ENCODE measurements at regions not wholly inside any gene's neighbourhood (a gene's known extent, or its start where the extent isn't known, plus 50 kb on each side); places are given as distances from the start of the nearest gene placed in this dataset.

- DNase-seq, result no peak
Measured at GRCh38 chr3:68033867-68034266, 379.5 kb upstream of the SUCLG2 start.

GRCh38 chr3:68032209-68032608 lies 377.8 kb upstream of the SUCLG2 start:
- no peak for DNase-seq

- no peak for DNase-seq
Measured at GRCh38 chr3:68025189-68025588, 370.8 kb upstream of the SUCLG2 start.

- DNase-seq, result no peak
Measured at GRCh38 chr3:68019876-68020275, 365.5 kb upstream of the SUCLG2 start.

GRCh38 chr3:68018275-68018674 lies 363.9 kb upstream of the SUCLG2 start:
- DNase-seq, result no peak

- no peak for DNase-seq
Measured at GRCh38 chr3:68017069-68017468, 362.7 kb upstream of the SUCLG2 start.

- DNase-seq, result no peak
Measured at GRCh38 chr3:68009900-68010299, 355.5 kb upstream of the SUCLG2 start.

- DNase-seq, result peak; percentile 1 to 23
Measured at GRCh38 chr3:68007621-68008226, 353.3 kb upstream of the SUCLG2 start.

GRCh38 chr3:68006646-68007045 lies 352.2 kb upstream of the SUCLG2 start:
- DNase-seq, result no peak

GRCh38 chr3:68004091-68004490 lies 349.7 kb upstream of the SUCLG2 start:
- DNase-seq, result no peak

GRCh38 chr3:67998281-67998680 lies 343.9 kb upstream of the SUCLG2 start:
- DNase-seq, result no peak

- no peak for DNase-seq
Measured at GRCh38 chr3:67995206-67995605, 340.8 kb upstream of the SUCLG2 start.

- DNase-seq, result no peak
Measured at GRCh38 chr3:67986706-67987105, 332.3 kb upstream of the SUCLG2 start.

GRCh38 chr3:67983166-67983565 lies 328.8 kb upstream of the SUCLG2 start:
- no peak for DNase-seq

GRCh38 chr3:67981077-67981476 lies 326.7 kb upstream of the SUCLG2 start:
- DNase-seq, result no peak

GRCh38 chr3:67979342-67979741 lies 324.9 kb upstream of the SUCLG2 start:
- DNase-seq, result no peak

GRCh38 chr3:67977762-67978161 lies 323.4 kb upstream of the SUCLG2 start:
- no peak for DNase-seq

- DNase-seq, result no peak
Measured at GRCh38 chr3:67976663-67977062, 322.3 kb upstream of the SUCLG2 start.

GRCh38 chr3:67964596-67964995 lies 310.2 kb upstream of the SUCLG2 start:
- no peak for DNase-seq

GRCh38 chr3:67957268-67957667 lies 302.9 kb upstream of the SUCLG2 start:
- DNase-seq, result no peak

- peak; percentile 69 to 76 for DNase-seq
Measured at GRCh38 chr3:67947808-67948508, 293.5 kb upstream of the SUCLG2 start.

- no peak for DNase-seq
Measured at GRCh38 chr3:67946436-67946835, 292.0 kb upstream of the SUCLG2 start.

GRCh38 chr3:67943546-67943945 lies 289.1 kb upstream of the SUCLG2 start:
- DNase-seq, result no peak

- no peak for DNase-seq
Measured at GRCh38 chr3:67941433-67942030, 287.1 kb upstream of the SUCLG2 start.
